SK-N-SH (cell line): ENCODE measurements at regions not wholly inside any gene's neighbourhood (a gene's known extent, or its start where the extent isn't known, plus 50 kb on each side); places are given as distances from the start of the nearest gene placed in this dataset.

Experiments used
- CTCF ChIA-PET: fragments of 300-600, 350-600 bp; formaldehyde crosslinking; extraction: SDS; loops from one replicate; lab custom pipeline; 2021; lab: Yijun Ruan, JAX
- POLR2A ChIA-PET: fragments of 350-600 bp; sonication (Branson Sonifier 250); formaldehyde crosslinking; extraction: SDS; loops from one replicate; lab custom pipeline; 2020; ENCODE audit warnings: antibody characterized with exemption, inconsistent platforms; lab: Yijun Ruan, JAX
- DNase-seq: peaks from one replicate; pipeline ENCODE4 v3.0.0; 2012
- H2AFZ ChIP-seq: fragments of 200-600 bp; sonication (generic); 2 replicates; pipeline ENCODE4 v1.8.1; 2016; ENCODE audit warnings: antibody characterized with exemption, mild to moderate bottlenecking, low read depth
- H3F3A ChIP-seq: fragments of 200-600 bp; sonication (generic); replicated peaks from 2 replicates; pipeline ENCODE3; 2016; ENCODE audit warnings: antibody characterized with exemption, mild to moderate bottlenecking; ENCODE audit not compliant: insufficient read depth
- H3K27ac ChIP-seq, 2 experiments: fragments of 200-500 bp in 1 of 2; fragments of 200-600 bp in 1 of 2; sonication (Bioruptor generic) in 1 of 2; sonication (generic), shearing (Covaris generic) in 1 of 2; 2 replicates each; pipeline versions ENCODE4 v1.5.1 to v1.6.1; 2014 to 2016; ENCODE audit warnings: low read depth in 2 of 2, inconsistent platforms in 1 of 2, low read length in 1 of 2, mild to moderate bottlenecking in 1 of 2, mixed read lengths in 1 of 2
- H3K27me3 ChIP-seq: fragments of 200-600 bp; sonication (generic), shearing (Covaris generic); 2 replicates; pipeline ENCODE4 v1.6.1; 2016; ENCODE audit warnings: mixed run types; ENCODE audit not compliant: insufficient read depth
- H3K36me3 ChIP-seq, 2 experiments: fragments of 200-500 bp in 1 of 2; fragments of 200-600 bp in 1 of 2; sonication (Bioruptor generic) in 1 of 2; sonication (generic) in 1 of 2; replicated peaks in 1 of 2; 2 replicates each; pipeline versions ENCODE3 to v1.5.1; 2014 to 2016; ENCODE audit warnings: low read length in 1 of 2, mild to moderate bottlenecking in 1 of 2; ENCODE audit not compliant: insufficient read depth in 2 of 2, control insufficient read depth in 1 of 2
- H3K4me1 ChIP-seq, 2 experiments: fragments of 200-500 bp in 1 of 2; fragments of 200-600 bp in 1 of 2; sonication (Bioruptor generic) in 1 of 2; sonication (generic), shearing (Covaris generic) in 1 of 2; 2 replicates each; pipeline versions ENCODE4 v1.5.1 to v1.6.1; 2014 to 2016; ENCODE audit warnings: low read depth in 1 of 2, low read length in 1 of 2, mixed run types in 1 of 2; ENCODE audit not compliant: insufficient read depth in 2 of 2, control insufficient read depth in 1 of 2
- H3K4me2 ChIP-seq: fragments of 200-600 bp; sonication (generic), shearing (Covaris generic); 2 replicates; pipeline ENCODE4 v1.6.1; 2017; ENCODE audit warnings: mixed run types
- H3K4me3 ChIP-seq, 2 experiments: fragments of 200-500 bp in 1 of 2; fragments of 200-600 bp in 1 of 2; sonication (Bioruptor generic) in 1 of 2; sonication (generic), shearing (Covaris generic) in 1 of 2; 2 replicates each; pipeline versions ENCODE4 v1.5.1 to v1.8.1; 2014 to 2016; ENCODE audit warnings: low read depth in 2 of 2, inconsistent platforms in 1 of 2, low read length in 1 of 2, mild to moderate bottlenecking in 1 of 2, mixed read lengths in 1 of 2, moderate library complexity in 1 of 2
- H3K79me2 ChIP-seq: fragments of 200-600 bp; sonication (generic); 2 replicates; pipeline ENCODE4 v1.8.1; 2017; ENCODE audit warnings: mild to moderate bottlenecking; ENCODE audit not compliant: insufficient read depth
- H3K9ac ChIP-seq: fragments of 200-600 bp; sonication (generic); 2 replicates; pipeline ENCODE4 v1.6.1; 2017; ENCODE audit warnings: mixed run types
- H3K9me2 ChIP-seq: fragments of 200-600 bp; sonication (generic); 2 replicates; pipeline ENCODE4 v1.6.1; 2017; ENCODE audit warnings: mixed run types
- H3K9me3 ChIP-seq: fragments of 200-600 bp; sonication (generic); 2 replicates; pipeline ENCODE4 v1.6.1; 2017; ENCODE audit warnings: mixed run types, mild to moderate bottlenecking, moderate library complexity
- H4K20me1 ChIP-seq: fragments of 200-600 bp; sonication (generic); 2 replicates; pipeline ENCODE4 v1.6.1; 2017; ENCODE audit warnings: mild to moderate bottlenecking, mixed run types; ENCODE audit not compliant: insufficient read depth
- CHD2 ChIP-seq: fragments of 150-350 bp; IDR thresholded peaks from 2 replicates; pipeline ENCODE4 v1.6.1; 2018; ENCODE audit warnings: low read length; ENCODE audit not compliant: partially characterized antibody
- EP300 ChIP-seq, 2 experiments: IDR thresholded peaks; 2 replicates each; pipeline versions ENCODE4 v1.4.0 to v1.6.1; 2012; ENCODE audit warnings: borderline replicate concordance in 1 of 2, low read depth in 1 of 2, low read length in 1 of 2
- FOSL2 ChIP-seq: IDR thresholded peaks from 2 replicates; pipeline ENCODE4 v1.4.0; 2012; ENCODE audit warnings: low read depth, mild to moderate bottlenecking, moderate library complexity, borderline replicate concordance
- FOXJ3 ChIP-seq: sonication (generic); formaldehyde crosslinking; IDR thresholded peaks from 2 replicates; pipeline ENCODE4 v1.5.1; 2020; ENCODE audit warnings: mild to moderate bottlenecking, missing genetic modification reagents
- GABPA ChIP-seq: IDR thresholded peaks from 2 replicates; pipeline ENCODE4 v1.4.0; 2012; ENCODE audit warnings: low read depth, mild to moderate bottlenecking
- GATA2 ChIP-seq: sonication (generic); formaldehyde crosslinking; IDR thresholded peaks from 2 replicates; pipeline ENCODE4 v1.5.0; 2020; ENCODE audit warnings: mild to moderate bottlenecking, missing genetic modification reagents
- MXI1 ChIP-seq: IDR thresholded peaks from 2 replicates; pipeline ENCODE4 v1.6.1; 2012; ENCODE audit warnings: mild to moderate bottlenecking, low read depth, low read length, improper control_type of control experiment
- NFIC ChIP-seq: IDR thresholded peaks from 2 replicates; pipeline ENCODE4 v1.4.0; 2012; ENCODE audit warnings: borderline replicate concordance
- NRF1 ChIP-seq: IDR thresholded peaks from 2 replicates; pipeline ENCODE4 v1.6.1; 2012; ENCODE audit warnings: low read depth, mild to moderate bottlenecking, low read length
- PBX3 ChIP-seq: IDR thresholded peaks from 2 replicates; pipeline ENCODE4; 2012
- RAD21 ChIP-seq: IDR thresholded peaks from 2 replicates; pipeline ENCODE4 v1.6.1; 2012; ENCODE audit warnings: mild to moderate bottlenecking, low read length
- RFX5 ChIP-seq: IDR thresholded peaks from 2 replicates; pipeline ENCODE4 v1.6.1; 2012; ENCODE audit warnings: mild to moderate bottlenecking, improper control_type of control experiment, low read length
- RXRA ChIP-seq: IDR thresholded peaks from 2 replicates; pipeline ENCODE4 v1.4.0; 2012; ENCODE audit warnings: low read depth, mild to moderate bottlenecking, borderline replicate concordance
- SMC3 ChIP-seq: IDR thresholded peaks from 2 replicates; pipeline ENCODE4 v1.6.1; 2012; ENCODE audit warnings: low read depth, low read length, improper control_type of control experiment
- TCF12 ChIP-seq: IDR thresholded peaks from 2 replicates; pipeline ENCODE4 v1.4.0; 2012
- TEAD4 ChIP-seq: IDR thresholded peaks from 2 replicates; pipeline ENCODE4 v1.4.0; 2012; ENCODE audit warnings: mild to moderate bottlenecking, borderline replicate concordance; ENCODE audit not compliant: insufficient read depth
- USF2 ChIP-seq: fragments of 150-350 bp; IDR thresholded peaks from 2 replicates; pipeline ENCODE4 v1.6.1; 2017; ENCODE audit warnings: antibody characterized with exemption, low read length, low read depth, borderline replicate concordance
- WGBS: methylation state at CpG from one replicate; pipeline ENCODE4 v1.1.6; 2017; ENCODE audit warnings: low lambda C conversion rate; 5-methylcytosine and 5-hydroxymethylcytosine counted together
- TF ChIP-seq, protein P1 (sequence below): IDR thresholded peaks from 2 replicates; pipeline ENCODE4 v1.4.0; 2012; ENCODE audit warnings: low read depth, borderline replicate concordance

- DNase-seq, result no peak
- no peaks in the 10 kb centered on the region for H3K36me3 ChIP-seq
- TF ChIP-seq SMC3 (no peak), MXI1 (no peak), PBX3 (no peak), RXRA (no peak), GABPA (no peak), TEAD4 (no peak), NFIC (no peak), RFX5 (no peak), FOXJ3 (CRISPR knock-in tag) (no peak), EP300 (IDR thresholded peaks at IDR 0.05; ENCODE audit: borderline replicate concordance in 1 of 2, low read depth in 1 of 2, low read length in 1 of 2) (no peak), TCF12 (no peak), CHD2 (no peak), USF2 (no peak), GATA2 (no peak), RAD21 (no peak), FOSL2 (no peak), NRF1 (no peak)
- TF ChIP-seq, protein P1, sequence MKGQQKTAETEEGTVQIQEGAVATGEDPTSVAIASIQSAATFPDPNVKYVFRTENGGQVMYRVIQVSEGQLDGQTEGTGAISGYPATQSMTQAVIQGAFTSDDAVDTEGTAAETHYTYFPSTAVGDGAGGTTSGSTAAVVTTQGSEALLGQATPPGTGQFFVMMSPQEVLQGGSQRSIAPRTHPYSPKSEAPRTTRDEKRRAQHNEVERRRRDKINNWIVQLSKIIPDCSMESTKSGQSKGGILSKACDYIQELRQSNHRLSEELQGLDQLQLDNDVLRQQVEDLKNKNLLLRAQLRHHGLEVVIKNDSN, result no peak
- no peaks in the 10 kb centered on the region for H3F3A ChIP-seq
- H3K79me2 ChIP-seq, result no peaks in the 10 kb centered on the region
- peaks cover 0 to 4% of the 10 kb centered on the region in 2 experiments; a peak in 1 of 4 replicates for H3K4me1 ChIP-seq
- no peak overlapping the region for H3K4me2 ChIP-seq
- no peak overlapping the region for H3K4me3 ChIP-seq
- H3K27me3 ChIP-seq, result no peaks in the 10 kb centered on the region
- no peak overlapping the region for H3K9ac ChIP-seq
- ChIA-PET CTCF (interaction anchor here (1.3 kb wide), 1 partner anchor 219 kb away, joined by 4 read pairs; the partner anchor contains the start of gene SOX11), POLR2A (interaction anchor here (2.0 kb wide), 1 partner anchor 219 kb away, joined by 5 read pairs; the partner anchor contains the start of gene SOX11)
- H3K9me3 ChIP-seq, result no peaks in the 10 kb centered on the region; the same call in none of the 2 replicates
- H4K20me1 ChIP-seq, result no peaks in the 10 kb centered on the region
- no peak overlapping the region for H2AFZ ChIP-seq
- no peak overlapping the region for H3K27ac ChIP-seq
- 39% methylated on average over 4 of the region's 4 CpGs for WGBS
- H3K9me2 ChIP-seq, result no peaks in the 10 kb centered on the region
Observed at GRCh38 chr2:5472673-5473072, 219.5 kb upstream of the SOX11 start.
